Spinal cord (tissue), 9 donors: ENCODE measurements at regions not wholly inside any gene's neighbourhood (a gene's known extent, or its start where the extent isn't known, plus 50 kb on each side); places are given as distances from the start of the nearest gene placed in this dataset.

Experiments
- DNase-seq, 6 donors: peaks; one replicate each; pipeline versions ENCODE4 v3.0.0 to v3.0.0-alpha.2; 2013 to 2015; ENCODE audit warnings: low spot score in 6 of 6, low read depth in 4 of 6
- H3K27ac ChIP-seq: one replicate; pipeline ENCODE4 v1.5.1; 2013; ENCODE audit warnings: low read depth, low read length, control low read depth
- H3K27me3 ChIP-seq: one replicate; pipeline ENCODE4 v1.6.1; 2013; ENCODE audit warnings: low read length; ENCODE audit not compliant: control insufficient read depth, insufficient read depth
- H3K36me3 ChIP-seq: one replicate; pipeline ENCODE4 v1.6.1; 2013; ENCODE audit warnings: low read length; ENCODE audit not compliant: control insufficient read depth, insufficient read depth
- H3K4me1 ChIP-seq: one replicate; pipeline ENCODE4 v1.6.1; 2013; ENCODE audit warnings: low read length; ENCODE audit not compliant: control insufficient read depth, insufficient read depth
- H3K4me3 ChIP-seq: one replicate; pipeline ENCODE4 v1.5.1; 2013; ENCODE audit warnings: low read depth, low read length, control low read depth
- H3K9me3 ChIP-seq: one replicate; pipeline ENCODE4 v1.6.1; 2013; ENCODE audit warnings: low read length; ENCODE audit not compliant: control insufficient read depth, insufficient read depth
- WGBS: methylation state at CpG from one replicate; pipeline ENCODE4 v1.1.5; 2013; ENCODE audit warnings: missing lambda C conversion rate; ENCODE audit not compliant: insufficient coverage; 5-methylcytosine and 5-hydroxymethylcytosine counted together
- donor health status: healthy.

DNA sequence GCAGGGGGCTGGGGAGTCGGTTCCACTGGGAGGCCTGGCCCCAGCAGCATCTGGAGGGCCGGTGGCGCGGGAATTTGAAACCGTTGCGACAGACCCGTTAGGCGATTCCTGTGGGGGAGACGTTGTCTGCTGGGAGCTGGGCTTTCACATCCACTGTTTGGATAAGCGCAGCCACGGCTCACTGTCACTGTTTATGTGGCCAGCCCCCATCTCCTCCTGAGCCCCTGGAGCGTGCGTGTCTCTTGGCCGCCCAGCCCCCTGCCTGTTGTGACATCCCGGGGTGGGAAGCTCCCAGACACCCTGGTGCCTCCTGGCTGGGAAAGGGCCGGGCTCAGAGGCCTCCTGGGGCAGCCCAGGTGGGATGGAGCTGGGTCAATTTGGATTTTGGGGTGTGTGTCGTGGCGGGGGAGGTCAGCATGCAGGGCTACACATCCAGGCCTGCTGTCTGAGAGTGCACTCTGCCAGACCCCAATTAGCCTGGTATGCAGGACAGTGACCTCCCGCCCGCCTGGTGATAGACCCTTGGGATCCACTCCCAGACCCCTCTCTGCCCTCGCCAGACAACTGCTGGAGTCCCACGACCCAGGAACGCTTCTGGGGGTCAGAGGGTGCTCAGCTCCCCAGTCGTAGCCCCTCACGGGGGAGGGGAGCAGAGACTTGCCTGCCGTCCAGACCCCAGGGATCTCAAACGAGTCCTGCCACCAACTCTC, 62.0 kb upstream of the RNU6ATAC start:
- peaks cover 74% of the 10 kb centered on the region for H3K4me1 ChIP-seq
- no peak for DNase-seq
- no peaks in the 10 kb centered on the region for H3K9me3 ChIP-seq
- no peak overlapping the region for H3K27ac ChIP-seq
- no peaks in the 10 kb centered on the region for H3K36me3 ChIP-seq
- no peak overlapping the region for H3K4me3 ChIP-seq
- no peaks in the 10 kb centered on the region for H3K27me3 ChIP-seq
- WGBS: 61% methylated on average over 25 of the region's 27 CpGs

DNA sequence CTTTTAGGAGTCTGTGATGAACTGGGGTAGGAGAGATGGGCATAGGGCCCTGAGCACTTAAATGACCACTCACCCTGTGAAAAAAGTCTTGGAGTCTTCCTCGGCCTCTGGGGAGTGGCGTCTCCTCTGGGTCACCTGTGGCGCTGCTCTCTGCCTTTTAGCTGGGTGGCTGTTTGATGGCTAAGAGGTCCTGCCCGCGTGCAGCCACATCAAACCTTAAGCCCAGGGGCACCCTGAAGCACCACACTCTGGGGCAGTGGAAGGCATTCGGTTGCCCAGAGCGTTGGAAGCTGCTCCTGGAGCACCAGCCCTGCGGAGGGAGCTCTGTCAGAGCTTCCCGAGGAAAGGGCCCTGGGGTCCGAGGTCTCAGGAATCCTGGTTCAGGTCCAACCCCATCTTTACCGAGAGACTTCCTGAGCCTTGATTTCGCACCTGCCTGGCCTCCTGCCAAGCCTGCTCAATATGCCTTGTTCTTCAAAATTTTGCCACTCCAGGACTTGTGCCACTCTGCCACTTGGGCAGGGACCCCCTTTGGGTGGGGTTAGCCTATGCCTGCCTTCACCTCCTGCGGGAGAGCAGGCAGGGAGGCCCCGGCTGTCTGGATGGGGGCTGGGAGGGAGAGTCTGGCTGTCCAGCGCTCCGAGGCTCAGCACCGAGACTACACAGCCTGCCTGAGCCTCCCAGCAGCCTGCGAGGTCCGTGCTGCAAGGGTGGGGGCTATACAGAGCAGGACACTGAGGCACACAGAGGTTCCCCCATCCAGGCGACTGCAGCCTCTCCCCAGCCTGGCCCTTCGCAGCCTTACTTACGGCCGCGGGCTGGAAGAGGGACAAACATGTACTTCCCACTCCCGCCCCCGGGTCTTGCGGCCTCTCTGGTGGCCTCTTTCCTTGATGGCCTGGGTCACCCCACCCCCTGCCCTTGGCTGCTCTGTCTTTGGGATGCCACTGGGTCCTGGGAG, 63.4 kb upstream of the RNU6ATAC start:
- no peak for DNase-seq
- H3K27me3 ChIP-seq: no peaks in the 10 kb centered on the region
- H3K4me3 ChIP-seq: no peak overlapping the region
- no peak overlapping the region for H3K27ac ChIP-seq
- 60% methylated on average over 24 of the region's 27 CpGs for WGBS
- no peaks in the 10 kb centered on the region for H3K36me3 ChIP-seq
- peaks cover 72% of the 10 kb centered on the region for H3K4me1 ChIP-seq
- H3K9me3 ChIP-seq: no peaks in the 10 kb centered on the region

DNA sequence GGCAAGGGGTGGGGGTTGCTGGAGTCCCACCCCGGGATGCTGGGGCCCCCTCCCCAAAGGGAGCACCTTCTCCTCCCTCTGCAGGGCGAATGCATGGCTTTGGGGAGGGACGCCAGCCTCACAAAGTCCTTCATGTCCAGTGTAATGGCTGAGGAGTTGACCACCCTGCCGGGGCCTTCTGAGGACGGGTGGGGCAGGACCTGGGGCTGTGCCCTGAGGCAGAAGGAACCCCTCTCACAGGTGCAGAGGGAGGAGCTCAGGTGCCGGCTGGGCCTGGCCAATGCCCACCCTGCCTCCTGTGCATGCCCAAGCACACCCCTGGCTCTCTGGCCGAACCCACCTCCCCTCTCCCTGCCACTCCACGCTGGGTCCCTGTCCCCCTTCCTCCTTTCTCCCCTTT, 64.3 kb upstream of the RNU6ATAC start:
- Histone ChIP-seq H3K4me3 (no peak overlapping the region), H3K9me3 (no peaks in the 10 kb centered on the region), H3K27ac (no peak overlapping the region), H3K36me3 (no peaks in the 10 kb centered on the region), H3K27me3 (no peaks in the 10 kb centered on the region), H3K4me1 (peaks cover 65% of the 10 kb centered on the region)
- DNase-seq: no peak
- WGBS: 79% methylated on average over 3 of the region's 8 CpGs

DNA sequence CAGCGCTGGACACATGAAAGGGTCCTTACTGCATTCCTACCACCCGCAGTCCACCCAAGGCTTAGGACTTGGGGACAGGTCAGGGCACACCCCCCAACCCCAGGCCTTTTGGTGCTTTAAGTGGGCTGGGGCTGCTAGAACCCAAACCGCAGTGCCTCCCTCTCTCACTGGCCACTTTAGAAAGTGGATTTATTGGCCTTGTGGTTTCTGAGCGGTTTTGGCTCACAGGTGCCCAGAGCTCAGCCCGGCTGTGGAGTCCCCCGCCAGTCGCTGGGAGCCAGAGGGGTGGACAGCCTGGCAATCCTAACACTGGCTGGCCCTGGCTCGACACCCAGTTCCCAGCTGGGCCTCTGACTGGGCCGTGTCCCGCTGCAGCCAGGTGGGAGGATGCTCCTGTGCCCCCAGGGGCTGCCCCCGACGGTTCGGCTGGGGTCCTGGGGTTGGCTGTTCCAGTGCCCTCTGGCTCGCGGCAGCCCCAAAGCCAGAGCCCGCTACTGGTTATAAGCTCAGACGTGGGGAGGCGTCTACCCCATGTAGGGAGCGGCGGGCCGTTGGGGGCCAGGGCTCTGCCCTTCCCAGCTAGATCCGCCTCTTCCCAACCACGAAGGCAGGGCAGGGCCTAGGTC, 65.2 kb upstream of the RNU6ATAC start:
- H3K27ac ChIP-seq: no peak overlapping the region
- H3K27me3 ChIP-seq: no peaks in the 10 kb centered on the region

DNA sequence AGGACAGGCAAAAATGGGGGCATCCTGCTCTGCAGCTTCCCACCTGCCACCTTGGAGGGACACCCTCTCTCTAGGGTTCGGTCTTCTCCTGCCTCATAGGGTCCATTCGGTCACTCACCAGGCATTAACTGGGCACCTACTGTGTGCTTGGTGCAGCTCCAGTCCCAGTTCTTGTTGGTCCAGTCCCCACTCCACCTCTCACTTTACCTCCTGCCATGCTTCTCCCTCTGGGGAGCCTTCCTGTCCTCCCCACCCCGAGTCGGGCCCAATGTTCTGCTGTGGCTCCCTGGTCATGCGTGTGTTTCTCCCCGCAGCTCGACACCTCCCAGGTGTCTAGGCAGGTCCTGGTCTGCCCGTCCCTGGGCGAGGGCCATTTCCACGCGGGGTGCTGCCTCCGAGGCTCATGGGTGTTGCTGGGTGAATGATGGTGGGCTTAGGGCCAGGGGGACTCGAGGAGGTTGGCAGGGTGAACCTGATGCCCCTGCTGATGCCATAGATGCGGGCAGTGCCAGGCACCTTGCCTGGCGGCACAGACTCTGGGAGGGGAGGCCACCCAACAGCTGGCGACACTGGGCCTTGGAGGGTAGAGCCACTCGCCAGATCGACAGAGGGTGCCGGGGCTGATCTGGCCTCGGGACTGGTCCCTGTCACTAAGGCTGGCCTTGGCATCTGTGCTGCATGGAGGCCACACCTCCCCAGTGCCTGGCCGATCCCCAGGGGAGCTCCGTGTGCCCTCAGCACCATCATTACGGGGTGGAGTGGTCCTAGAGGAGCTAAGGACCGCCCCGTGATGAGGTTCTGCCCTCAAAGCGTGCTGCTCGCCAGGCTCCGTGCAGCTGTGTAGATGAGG, 66.0 kb upstream of the RNU6ATAC start:
- no peaks in the 10 kb centered on the region for H3K36me3 ChIP-seq
- H3K4me3 ChIP-seq: no peak overlapping the region
- H3K9me3 ChIP-seq: no peaks in the 10 kb centered on the region
- H3K27ac ChIP-seq: no peak overlapping the region
- DNase-seq: no peak
- no peaks in the 10 kb centered on the region for H3K27me3 ChIP-seq
- WGBS: 71% methylated on average over 22 of the region's 28 CpGs
- H3K4me1 ChIP-seq: peaks cover 64% of the 10 kb centered on the region

More for the DNA sequence above, 65.2 kb upstream of the RNU6ATAC start:
- Histone ChIP-seq H3K36me3 (no peaks in the 10 kb centered on the region), H3K9me3 (no peaks in the 10 kb centered on the region), H3K4me1 (peaks cover 62% of the 10 kb centered on the region), H3K4me3 (no peak overlapping the region)
- 72% methylated on average over 20 of the region's 23 CpGs for WGBS
- no peak for DNase-seq

DNA sequence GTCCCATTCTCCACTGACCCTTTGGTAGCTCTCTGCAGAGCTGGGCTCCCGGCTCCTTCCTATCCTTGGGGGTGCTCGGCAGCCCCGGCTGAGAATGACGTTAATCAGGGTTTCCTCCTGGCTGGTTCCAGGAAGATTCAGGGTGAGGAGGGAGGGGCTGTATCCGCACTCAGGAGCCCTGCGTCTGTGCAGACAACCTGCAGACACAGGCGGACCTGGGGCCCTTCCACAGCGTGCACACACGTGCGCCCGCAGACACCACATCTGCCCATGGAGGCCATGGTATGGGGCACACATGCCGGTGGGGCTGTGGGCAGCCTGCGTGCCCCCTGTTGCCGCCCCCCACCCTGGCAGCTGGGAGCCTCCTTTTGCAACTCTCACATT, 66.6 kb upstream of the RNU6ATAC start:
- WGBS: 56% methylated on average over 14 of the region's 14 CpGs
- no peak overlapping the region for H3K4me3 ChIP-seq
- peaks cover 67% of the 10 kb centered on the region for H3K4me1 ChIP-seq
- H3K27me3 ChIP-seq: no peaks in the 10 kb centered on the region
- no peaks in the 10 kb centered on the region for H3K9me3 ChIP-seq
- DNase-seq: no peak
- H3K36me3 ChIP-seq: no peaks in the 10 kb centered on the region
- no peak overlapping the region for H3K27ac ChIP-seq

DNA sequence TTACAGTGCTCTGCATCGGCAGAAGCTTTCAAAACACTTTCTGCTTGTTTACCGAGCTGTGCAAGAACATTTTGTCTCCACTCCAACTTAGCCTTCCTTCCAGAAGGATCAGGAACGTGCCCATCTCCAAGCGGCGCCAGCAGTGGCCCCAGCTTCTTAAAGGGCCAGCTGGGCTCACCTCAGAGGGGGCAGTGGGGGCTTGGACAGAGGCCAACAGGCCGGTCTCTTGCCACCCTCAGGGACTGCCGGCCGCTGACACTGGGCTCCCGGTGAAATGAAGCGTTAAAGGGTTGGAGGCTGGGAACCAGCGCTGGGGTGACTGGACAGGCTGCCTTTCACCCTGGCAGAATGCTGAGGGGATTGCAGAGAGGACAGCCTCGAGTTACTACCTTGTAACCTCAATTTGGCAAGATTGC, 67.0 kb upstream of the RNU6ATAC start:
- Histone ChIP-seq H3K27me3 (no peaks in the 10 kb centered on the region), H3K27ac (no peak overlapping the region), H3K36me3 (no peaks in the 10 kb centered on the region)

DNA sequence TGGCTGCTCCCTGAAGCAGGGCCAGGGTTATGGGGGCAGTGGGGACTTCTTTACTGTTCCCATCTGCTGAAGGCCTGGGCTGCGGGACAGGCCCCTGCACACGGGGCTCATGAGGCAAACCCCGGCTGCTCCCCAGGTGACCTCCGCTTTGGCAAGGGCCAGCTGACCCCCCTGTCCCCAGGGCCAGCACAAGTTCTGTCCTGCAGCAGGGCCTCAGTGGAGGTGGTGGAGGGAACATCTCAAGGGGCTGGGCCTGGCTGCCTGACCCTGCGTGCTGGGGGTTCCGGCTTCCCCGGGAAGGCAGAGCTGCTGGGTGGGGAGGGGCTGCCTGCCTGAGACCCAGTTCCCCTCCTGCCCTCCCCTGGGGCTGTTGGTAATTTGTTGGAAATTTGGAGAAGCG, 67.4 kb upstream of the RNU6ATAC start:
- 84% methylated on average over 6 of the region's 8 CpGs for WGBS
- H3K36me3 ChIP-seq: no peaks in the 10 kb centered on the region
- no peaks in the 10 kb centered on the region for H3K27me3 ChIP-seq
- no peak for DNase-seq
- no peak overlapping the region for H3K4me3 ChIP-seq
- H3K27ac ChIP-seq: no peak overlapping the region
- peaks cover 66% of the 10 kb centered on the region for H3K4me1 ChIP-seq
- no peaks in the 10 kb centered on the region for H3K9me3 ChIP-seq

More for the DNA sequence above, 67.0 kb upstream of the RNU6ATAC start:
- no peak overlapping the region for H3K4me3 ChIP-seq
- H3K4me1 ChIP-seq: peaks cover 66% of the 10 kb centered on the region
- no peaks in the 10 kb centered on the region for H3K9me3 ChIP-seq
- 16% methylated on average over 12 of the region's 12 CpGs for WGBS
- peak in 1 of 6 donors; percentile 68 for DNase-seq

DNA sequence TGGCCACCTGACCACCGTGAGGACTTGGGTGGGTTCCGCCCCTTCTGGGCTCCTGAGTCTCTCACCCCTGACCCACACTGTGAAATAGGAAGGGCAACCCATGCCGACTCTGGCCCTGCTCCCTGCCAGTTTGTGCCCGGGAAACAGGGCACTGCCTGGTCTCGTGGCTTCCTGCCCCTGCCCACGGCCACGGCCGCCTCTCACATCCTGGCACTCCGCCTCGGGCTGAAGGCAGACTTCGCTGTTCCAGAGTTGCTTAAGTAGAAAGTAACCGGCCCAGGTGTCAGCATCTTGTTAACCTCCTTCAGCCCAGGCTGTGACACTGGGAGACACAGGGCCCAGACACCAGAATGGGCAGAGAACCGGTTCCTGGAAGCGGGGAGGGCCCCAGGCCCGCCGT, 68.7 kb upstream of the RNU6ATAC start:
- Histone ChIP-seq H3K36me3 (no peaks in the 10 kb centered on the region), H3K4me1 (peaks cover 62% of the 10 kb centered on the region), H3K27me3 (no peaks in the 10 kb centered on the region), H3K4me3 (no peak overlapping the region), H3K27ac (no peak overlapping the region), H3K9me3 (no peaks in the 10 kb centered on the region)
- no peak for DNase-seq
- WGBS: 81% methylated on average over 16 of the region's 16 CpGs
